ENCODE measurements at regions not wholly inside any gene's neighbourhood (a gene's known extent, or its start where the extent isn't known, plus 50 kb on each side); places are given as distances from the start of the nearest gene placed in this dataset.

DNA sequence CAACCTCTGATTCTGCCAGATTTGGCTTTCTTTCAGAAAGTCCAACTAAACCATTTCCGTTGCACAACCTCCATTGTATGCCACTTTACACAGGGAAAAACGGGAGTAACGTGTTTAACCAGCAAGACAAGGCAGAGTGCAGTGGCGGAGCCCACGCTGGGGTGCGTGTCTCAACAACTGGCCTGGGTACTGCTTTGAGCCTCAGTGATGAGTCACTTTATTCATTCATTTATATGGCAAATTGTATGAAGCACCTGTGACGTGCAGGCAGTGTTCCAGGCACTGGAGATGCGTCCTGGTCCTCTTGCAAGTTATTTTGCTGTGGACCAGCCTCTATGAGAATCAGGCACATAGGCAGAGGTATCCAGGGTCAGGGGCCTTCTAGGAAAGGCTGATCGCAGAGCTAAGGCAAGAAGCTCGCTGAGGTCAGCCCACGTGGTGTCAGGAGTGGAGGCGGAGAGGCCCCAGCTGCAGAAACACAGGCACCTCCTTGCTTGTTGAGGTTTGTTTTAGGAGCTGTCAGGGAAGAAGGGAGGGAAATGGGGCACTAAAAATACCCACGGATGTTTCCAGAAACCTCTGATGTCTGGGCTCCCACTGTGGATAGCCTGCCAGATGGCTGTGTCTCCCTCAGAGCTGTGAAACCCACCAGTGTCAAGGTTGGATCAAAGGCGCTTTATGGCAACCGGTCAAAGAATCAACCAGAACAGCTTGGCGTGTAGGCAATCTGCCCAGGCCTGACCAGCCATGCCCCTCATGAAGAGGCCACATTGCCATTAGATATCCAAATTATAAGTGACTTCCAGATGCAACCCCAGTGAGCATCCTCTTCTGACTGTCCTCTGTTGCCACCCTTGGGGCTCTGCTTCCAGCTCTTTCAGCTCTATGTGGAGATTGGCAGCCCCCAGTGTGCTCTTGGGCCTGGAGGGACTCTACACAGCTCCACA lies 157.2 kb downstream of the CD83 start:
- no peak for DNase-seq (ENCODE audit: low read depth)

- DNase-seq (ENCODE audit: low read depth) = no peak
Measured at GRCh38 chr6:14275493-14275851, 157.9 kb downstream of the CD83 start.

- DNase-seq (ENCODE audit: low read depth) = no peak
Measured at GRCh38 chr6:14276071-14276470, 158.5 kb downstream of the CD83 start.

- no peak for DNase-seq (ENCODE audit: low read depth)
Measured at GRCh38 chr6:14276667-14277404, 159.3 kb downstream of the CD83 start.

- no peak for DNase-seq (ENCODE audit: low read depth)
Measured at GRCh38 chr6:14277405-14277930, 159.9 kb downstream of the CD83 start.

GRCh38 chr6:14278006-14278405 lies 160.4 kb downstream of the CD83 start:
- DNase-seq (ENCODE audit: low read depth) = no peak

GRCh38 chr6:14278446-14278845 lies 160.9 kb downstream of the CD83 start:
- no peak for DNase-seq (ENCODE audit: low read depth)

DNA sequence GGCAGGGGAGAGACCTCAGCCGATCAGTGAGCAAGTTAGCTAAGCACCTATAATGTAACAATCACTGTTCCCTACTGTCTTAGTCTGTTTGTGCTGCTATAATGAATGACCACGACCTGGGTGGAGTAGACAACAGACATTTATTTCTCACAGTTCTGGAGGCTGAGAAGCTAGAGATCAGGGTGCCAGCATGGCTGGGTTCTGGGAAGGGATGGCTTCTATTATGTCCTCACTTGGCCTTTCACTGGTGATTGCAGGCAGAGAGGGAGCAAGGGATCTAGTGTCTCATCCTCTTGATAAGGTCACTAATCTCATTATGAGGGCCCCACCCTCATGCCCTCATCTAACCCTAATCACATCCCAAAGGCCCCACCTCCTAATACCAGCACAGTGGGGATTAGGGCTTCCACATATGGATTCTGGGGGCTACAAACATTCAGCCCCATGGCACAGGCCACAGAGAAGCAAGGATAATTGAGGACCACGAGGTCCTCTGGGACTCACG lies 162.5 kb downstream of the CD83 start:
- DNase-seq (ENCODE audit: low read depth) = no peak

DNA sequence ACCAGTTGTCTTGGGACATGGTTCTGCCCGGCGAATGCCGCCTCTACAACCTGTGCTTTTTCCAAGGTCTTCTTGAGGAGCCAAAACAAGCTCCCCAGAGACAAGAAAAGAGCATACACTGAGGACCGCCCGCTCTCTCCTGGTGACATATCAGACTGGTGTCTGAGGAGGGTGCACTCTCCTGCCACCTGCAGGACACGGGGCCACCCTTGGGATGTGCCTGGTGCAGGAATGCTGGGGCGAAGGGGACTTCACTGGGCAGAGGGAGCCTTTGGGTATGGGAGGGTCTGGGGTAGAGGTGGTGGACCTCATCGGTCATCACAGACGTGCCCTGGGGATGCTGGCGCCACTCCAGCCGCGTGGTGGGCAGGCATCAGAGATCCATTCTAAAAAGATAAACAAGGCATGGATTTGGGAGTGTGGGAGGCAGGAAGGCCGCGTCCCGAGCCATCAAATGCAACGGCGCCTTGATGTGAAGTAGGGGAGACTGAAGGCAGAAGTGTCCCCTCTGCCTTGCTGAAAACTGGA lies 163.3 kb downstream of the CD83 start:
- no peak for DNase-seq (ENCODE audit: low read depth)

- peak; percentile 46 for DNase-seq (ENCODE audit: low read depth)
Measured at GRCh38 chr6:14281811-14282660, 164.5 kb downstream of the CD83 start.

- DNase-seq (ENCODE audit: low read depth) = peak; percentile 28
Measured at GRCh38 chr6:14282854-14283505, 165.4 kb downstream of the CD83 start.

DNA sequence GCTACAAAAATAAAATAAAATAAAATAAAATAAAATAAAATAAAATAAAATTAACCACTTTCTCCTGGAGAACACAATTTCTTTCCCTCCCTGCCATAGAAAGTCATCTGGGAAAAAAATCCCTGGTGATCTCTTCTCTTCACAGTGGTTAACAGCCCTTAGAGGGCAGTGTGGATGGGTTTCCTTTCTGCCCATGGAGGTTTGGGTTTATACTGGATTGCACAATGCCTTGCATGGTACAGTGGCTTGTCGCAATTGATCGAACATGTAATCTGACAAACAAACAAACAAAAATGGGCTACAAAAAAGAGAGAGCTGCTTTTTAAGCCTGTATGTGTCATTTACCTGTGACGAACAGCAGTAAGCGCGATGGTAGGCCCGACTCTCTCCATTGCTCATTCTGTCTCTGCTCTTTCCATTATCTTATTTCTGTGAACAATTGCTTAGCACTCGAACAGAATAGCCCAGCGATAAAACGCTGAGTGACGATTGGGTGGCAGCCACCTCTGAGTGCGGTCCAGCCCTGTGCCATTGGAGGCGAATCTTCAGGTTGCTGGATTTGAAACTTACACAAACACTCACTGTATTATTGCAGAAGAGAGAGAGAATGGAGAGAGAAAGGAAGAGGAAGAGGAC lies 166.1 kb downstream of the CD83 start:
- peak; percentile 15 for DNase-seq (ENCODE audit: low read depth)

DNA sequence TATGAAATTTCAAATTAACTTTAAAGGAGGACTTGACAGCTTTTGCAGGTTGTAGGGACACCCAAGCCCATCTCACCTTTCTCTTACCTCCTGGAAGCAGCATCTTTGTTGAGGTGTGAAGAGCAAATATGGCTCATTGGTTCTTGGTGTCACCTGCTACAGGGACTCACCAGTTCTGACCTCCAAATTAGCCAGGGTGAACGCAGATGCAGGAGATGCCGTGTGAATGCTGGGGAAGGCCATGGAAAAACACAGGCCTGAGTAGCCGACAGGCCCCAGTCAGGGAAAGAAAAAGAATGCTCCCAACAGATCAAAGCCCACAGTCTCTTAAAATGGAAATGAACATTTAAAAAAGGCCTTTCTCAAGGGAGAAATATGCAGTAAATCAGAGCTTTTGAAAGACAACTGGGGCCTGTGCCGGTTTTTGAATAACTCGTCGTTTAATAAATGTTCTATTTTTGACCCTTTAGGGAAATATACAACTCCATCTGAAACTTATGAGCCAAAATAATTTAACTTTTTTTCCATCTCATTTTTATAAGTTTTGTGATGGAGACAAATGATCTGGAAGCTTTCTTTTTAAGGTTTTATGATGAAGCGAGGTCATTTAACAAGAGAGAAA lies 167.5 kb downstream of the CD83 start:
- no peak for DNase-seq (ENCODE audit: low read depth)

- peak; percentile 53 for DNase-seq (ENCODE audit: low read depth)
Measured at GRCh38 chr6:14286144-14286543, 168.6 kb downstream of the CD83 start.

GRCh38 chr6:14286634-14287428 lies 169.3 kb downstream of the CD83 start:
- no peak for DNase-seq (ENCODE audit: low read depth)

GRCh38 chr6:14287707-14288106 lies 170.1 kb downstream of the CD83 start:
- no peak for DNase-seq (ENCODE audit: low read depth)

- DNase-seq (ENCODE audit: low read depth) = no peak
Measured at GRCh38 chr6:14288910-14289309, 171.3 kb downstream of the CD83 start.

DNA sequence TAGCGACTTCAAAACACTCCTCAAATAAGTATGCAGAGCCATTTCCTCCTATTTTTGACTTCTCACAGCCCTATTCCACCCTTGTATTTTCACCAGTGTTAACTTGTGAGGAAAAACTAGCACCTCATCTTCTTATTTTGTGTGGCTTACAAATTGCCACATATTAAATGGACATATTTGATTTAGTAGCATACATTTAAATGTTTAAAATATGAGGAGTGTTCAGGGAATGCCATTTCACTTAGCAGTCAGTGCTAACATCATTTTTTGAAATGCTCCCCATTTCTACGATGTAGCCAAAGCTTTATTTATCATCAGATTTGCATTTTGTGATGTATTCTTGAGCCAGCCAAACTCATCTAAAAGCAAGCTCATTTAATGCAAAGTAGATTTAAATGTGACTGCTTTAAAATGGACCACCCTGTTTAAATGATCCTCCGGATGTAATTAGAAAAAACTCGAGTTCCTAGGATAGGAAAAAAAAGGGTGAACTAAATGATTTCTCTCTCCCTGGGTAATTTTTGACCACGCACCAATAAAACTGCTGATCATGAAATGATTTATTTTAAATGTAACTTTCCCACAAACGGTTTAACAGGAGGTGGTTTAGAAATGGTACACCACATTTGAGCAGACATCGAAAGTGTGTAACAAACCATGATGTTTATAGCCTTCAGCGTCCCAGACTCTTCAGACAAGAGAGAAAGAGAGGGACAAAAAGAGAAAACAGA lies 172.6 kb downstream of the CD83 start:
- no peak for DNase-seq (ENCODE audit: low read depth)
